ENCODE measurements at regions not wholly inside any gene's neighbourhood (a gene's known extent, or its start where the extent isn't known, plus 50 kb on each side); places are given as distances from the start of the nearest gene placed in this dataset.

DNA sequence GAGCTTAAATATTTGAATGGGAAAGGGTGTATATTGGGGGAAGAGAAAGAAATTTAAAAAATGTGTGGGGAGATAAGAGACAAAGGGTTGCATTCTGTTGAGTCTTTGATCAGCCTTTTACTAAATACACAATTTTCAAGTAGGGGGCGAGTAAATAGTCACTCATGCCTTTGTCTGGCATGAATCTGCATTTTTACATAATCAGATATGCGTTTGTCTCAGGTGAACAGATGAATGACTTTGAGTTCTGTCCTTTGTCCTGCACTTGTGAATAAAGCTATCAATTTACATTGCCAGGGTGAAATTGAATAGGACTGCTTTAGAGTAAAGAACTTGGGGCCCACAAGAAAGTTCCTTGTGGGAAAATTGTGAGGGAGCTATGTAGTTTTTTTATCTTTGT lies 523.6 kb upstream of the LUZP2 start:
- TF ChIP-seq, protein P1, sequence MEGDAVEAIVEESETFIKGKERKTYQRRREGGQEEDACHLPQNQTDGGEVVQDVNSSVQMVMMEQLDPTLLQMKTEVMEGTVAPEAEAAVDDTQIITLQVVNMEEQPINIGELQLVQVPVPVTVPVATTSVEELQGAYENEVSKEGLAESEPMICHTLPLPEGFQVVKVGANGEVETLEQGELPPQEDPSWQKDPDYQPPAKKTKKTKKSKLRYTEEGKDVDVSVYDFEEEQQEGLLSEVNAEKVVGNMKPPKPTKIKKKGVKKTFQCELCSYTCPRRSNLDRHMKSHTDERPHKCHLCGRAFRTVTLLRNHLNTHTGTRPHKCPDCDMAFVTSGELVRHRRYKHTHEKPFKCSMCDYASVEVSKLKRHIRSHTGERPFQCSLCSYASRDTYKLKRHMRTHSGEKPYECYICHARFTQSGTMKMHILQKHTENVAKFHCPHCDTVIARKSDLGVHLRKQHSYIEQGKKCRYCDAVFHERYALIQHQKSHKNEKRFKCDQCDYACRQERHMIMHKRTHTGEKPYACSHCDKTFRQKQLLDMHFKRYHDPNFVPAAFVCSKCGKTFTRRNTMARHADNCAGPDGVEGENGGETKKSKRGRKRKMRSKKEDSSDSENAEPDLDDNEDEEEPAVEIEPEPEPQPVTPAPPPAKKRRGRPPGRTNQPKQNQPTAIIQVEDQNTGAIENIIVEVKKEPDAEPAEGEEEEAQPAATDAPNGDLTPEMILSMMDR (IDR thresholded peaks at IDR 0.05; ENCODE audit: low read depth, low read length, poor library complexity, severe bottlenecking), result no peak
- no peak for TF ChIP-seq EZH2phosphoT487 (IDR thresholded peaks at IDR 0.05; ENCODE audit: borderline replicate concordance, low read length)

Measured in DOHH2 (cell line).